Fibroblast of mammary gland (primary cell): ENCODE measurements at regions not wholly inside any gene's neighbourhood (a gene's known extent, or its start where the extent isn't known, plus 50 kb on each side); places are given as distances from the start of the nearest gene placed in this dataset.

Experiments used
- DNase-seq: peaks from one replicate; pipeline ENCODE4 v3.0.0-alpha.2; 2010; ENCODE audit warnings: low read depth
- H3K4me3 ChIP-seq: 2 replicates; pipeline ENCODE4 v1.5.1; 2011; ENCODE audit warnings: low read depth, mild to moderate bottlenecking, low read length, moderate library complexity; ENCODE audit not compliant: control insufficient read depth
- TF ChIP-seq, protein P1 (sequence below): conservative IDR thresholded peaks from 2 replicates; pipeline ENCODE4 v1.5.1; 2011; ENCODE audit warnings: low read depth, low read length, inconsistent platforms; ENCODE audit not compliant: control insufficient read depth, insufficient read depth

DNA sequence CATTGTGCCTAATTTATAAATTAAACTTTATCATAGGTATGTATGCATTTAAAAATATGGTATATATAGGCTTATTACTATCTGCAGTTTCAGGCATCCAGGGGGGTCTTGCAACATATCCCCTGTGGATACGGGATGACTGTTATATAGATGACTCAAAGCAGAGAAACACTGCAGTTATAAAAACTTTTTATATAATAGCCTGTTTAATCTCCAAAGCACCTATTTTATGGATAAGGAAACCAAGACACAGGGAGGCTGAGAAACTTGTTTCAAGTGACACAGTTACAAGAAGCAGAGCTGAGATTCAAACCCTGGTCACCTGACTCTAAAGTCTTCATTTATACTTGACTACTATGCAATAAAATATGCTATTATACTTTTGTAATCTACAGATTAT, 897.7 kb downstream of the KCNA4 start:
- no peak overlapping the region for H3K4me3 ChIP-seq
- TF ChIP-seq, protein P1, sequence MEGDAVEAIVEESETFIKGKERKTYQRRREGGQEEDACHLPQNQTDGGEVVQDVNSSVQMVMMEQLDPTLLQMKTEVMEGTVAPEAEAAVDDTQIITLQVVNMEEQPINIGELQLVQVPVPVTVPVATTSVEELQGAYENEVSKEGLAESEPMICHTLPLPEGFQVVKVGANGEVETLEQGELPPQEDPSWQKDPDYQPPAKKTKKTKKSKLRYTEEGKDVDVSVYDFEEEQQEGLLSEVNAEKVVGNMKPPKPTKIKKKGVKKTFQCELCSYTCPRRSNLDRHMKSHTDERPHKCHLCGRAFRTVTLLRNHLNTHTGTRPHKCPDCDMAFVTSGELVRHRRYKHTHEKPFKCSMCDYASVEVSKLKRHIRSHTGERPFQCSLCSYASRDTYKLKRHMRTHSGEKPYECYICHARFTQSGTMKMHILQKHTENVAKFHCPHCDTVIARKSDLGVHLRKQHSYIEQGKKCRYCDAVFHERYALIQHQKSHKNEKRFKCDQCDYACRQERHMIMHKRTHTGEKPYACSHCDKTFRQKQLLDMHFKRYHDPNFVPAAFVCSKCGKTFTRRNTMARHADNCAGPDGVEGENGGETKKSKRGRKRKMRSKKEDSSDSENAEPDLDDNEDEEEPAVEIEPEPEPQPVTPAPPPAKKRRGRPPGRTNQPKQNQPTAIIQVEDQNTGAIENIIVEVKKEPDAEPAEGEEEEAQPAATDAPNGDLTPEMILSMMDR = no peak
- peak; percentile 32 for DNase-seq

DNA sequence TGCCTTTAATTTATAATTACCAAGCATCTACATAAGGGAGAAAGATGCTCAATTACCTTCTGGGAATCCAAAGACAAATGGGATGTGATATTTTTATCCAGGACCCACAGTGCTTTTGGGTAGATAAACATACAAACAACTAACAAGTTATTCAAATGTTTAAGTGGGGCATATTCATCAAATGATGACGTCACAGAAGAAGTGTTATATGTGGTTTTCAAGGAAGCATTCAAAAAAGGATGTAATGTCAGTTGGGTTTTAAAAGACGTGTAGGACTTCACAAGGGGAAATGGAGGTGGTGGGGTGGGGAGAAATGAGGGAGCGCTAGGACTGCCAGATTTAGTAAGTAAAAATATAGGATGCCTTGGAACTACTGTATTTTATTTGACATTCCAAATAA, 915.9 kb downstream of the KCNA4 start:
- no peak for DNase-seq
- H3K4me3 ChIP-seq = no peak overlapping the region
- TF ChIP-seq, protein P1 = no peak

DNA sequence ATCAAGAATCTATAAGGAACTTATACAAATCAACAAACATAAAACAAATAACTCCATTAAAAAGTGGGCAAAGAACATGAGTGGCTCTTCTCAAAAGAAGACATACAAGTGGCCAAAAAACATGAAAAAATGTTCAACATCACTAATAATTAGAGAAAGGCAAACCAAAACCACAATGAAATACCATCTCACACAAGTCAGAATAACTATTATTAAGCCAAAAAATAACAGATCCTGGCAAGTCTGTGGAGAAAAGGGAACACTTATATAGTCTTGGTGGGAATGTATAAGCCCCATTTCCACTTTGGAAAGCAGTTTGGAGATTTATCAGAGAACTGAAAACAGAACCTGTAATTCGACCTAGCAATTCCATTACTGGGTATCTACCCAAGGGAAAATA, 921.0 kb downstream of the KCNA4 start:
- no peak overlapping the region for H3K4me3 ChIP-seq
- TF ChIP-seq, protein P1 = no peak
- no peak for DNase-seq

DNA sequence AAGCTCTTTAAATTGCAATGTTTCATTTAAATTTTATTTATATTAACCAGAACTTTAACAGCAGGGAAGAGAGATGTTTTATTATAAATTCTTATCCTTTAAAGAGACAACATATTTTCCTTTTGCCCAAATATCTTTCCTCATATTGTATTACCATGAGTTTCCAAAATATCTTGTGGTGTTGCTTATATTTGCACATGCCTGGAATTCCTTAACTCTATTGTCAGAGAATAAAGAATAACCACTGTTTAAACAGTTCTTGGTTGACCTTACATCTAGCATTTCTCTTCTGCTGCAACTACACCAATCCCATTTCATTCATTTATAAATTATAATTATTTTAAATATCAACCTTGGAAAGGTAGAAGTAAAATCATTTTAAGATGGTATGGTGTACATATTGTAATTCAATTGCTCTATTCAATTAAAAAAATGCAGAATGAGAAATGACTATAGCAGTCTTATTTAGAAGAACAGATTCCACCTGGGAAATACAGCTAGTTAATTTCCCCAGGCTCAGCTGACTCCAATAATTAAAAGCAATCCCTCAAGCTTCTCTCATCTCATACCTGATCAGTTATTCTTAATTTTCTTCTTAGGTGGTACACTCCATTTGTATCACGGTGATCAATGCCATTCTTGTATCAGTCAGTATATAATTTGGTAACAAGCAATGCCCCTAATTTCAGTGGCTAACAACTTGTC, 923.3 kb downstream of the KCNA4 start:
- TF ChIP-seq, protein P1 = no peak
- no peak overlapping the region for H3K4me3 ChIP-seq
- no peak for DNase-seq

DNA sequence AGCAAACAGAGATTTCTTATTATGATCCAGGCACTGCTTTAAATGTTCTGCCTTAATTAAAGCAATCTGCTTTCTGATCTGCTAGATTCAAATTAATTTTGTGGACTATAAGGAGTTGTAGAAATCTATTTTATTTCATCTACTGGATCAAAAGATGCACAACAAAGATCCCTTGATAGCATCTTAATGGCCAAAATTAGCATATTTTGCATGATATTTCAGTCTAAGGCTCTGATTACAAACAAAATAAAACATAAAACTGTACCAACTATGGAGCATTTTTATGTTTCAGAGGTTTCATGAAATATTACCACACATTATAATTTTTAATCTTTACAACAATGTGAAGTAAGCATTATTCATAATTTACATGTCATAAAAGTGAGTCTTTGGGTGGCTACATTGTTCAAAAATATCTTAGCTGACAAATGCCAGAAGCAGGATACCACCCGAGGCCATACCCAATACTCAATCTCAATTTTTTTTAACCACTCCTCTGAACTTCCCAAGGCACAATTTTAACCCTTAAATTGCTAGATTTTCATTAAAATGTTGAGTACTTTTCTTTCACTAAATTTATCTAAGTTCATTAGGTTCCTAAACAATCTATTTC, 929.5 kb downstream of the KCNA4 start:
- H3K4me3 ChIP-seq = no peak overlapping the region
- DNase-seq = no peak
- TF ChIP-seq, protein P1 = no peak

DNA sequence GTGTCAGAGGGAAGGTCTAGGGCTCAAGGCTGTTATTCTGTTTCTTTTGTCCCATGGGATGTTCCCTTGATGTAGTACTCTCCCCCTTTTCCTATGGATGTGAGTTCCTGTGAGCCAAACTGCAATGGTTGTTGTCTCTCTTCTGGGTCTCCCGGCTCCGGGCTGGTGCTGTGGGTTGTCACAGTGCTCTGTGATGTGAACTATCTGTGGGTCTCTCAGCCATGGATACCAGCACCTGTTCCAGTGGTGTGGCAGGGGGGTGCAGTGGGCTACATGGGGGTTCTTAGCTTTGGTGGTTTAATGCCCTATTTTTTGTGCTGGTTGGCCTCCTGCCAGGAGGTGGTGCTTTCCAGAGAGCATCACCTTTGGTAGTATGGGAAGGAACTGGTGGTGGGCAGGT, 941.1 kb downstream of the KCNA4 start:
- H3K4me3 ChIP-seq = no peak overlapping the region
- no peak for DNase-seq
- TF ChIP-seq, protein P1 = no peak
